HCT116 (cell line): ENCODE measurements at regions not wholly inside any gene's neighbourhood (a gene's known extent, or its start where the extent isn't known, plus 50 kb on each side); places are given as distances from the start of the nearest gene placed in this dataset.
A peak's percentile ranks its signal among the peaks of the same experiment; 100 is the strongest.

Experiments
- ATAC-seq: fragments of 200-7000 bp; cut with Tn5 transposase; 2 replicates; pipeline ENCODE4 v1.9.1; 2020; ENCODE audit warnings: mild to moderate bottlenecking, moderate library complexity
- BruUV-seq: library from RNA; stranded (reverse); fragments of 400-500 nt; replicated peaks from 2 replicates; lab custom pipeline; 2021; lab: Mats Ljungman, UMichigan
- CTCF ChIA-PET: fragments of 300-600 bp; sonication (Branson Sonifier 250); formaldehyde crosslinking; loops from one replicate; lab custom pipeline; 2021; ENCODE audit warnings: antibody characterized with exemption; lab: Charles Lee
- POLR2A ChIA-PET: fragments of 300-600, 350-600 bp; sonication (Branson Sonifier 250); formaldehyde crosslinking; loops from one replicate; lab custom pipeline; 2021; ENCODE audit warnings: antibody characterized with exemption; lab: Charles Lee
- RAD21 ChIA-PET, 2 experiments: fragments of 300-600 bp; sonication (Branson Sonifier 250); formaldehyde crosslinking; loops; one replicate each; lab custom pipeline; 2023; ENCODE audit warnings: low total read pairs in 2 of 2; ENCODE audit not compliant: uncharacterized antibody in 2 of 2, unreplicated experiment in 2 of 2, low non-redundant PET in 1 of 2; lab: Charles Lee
- DNase-seq: peaks from one replicate; pipeline ENCODE4 v3.0.0-alpha.2; 2010; ENCODE audit warnings: low read depth, low spot score
- H2AFZ ChIP-seq: fragments of 200-600 bp; shearing (Covaris generic), sonication (generic); 2 replicates; pipeline ENCODE4 v1.6.1; 2017; ENCODE audit warnings: low read depth, mixed run types, mixed read lengths, antibody characterized with exemption, low read length; ENCODE audit not compliant: poor library complexity, severe bottlenecking
- H3K27ac ChIP-seq: 2 replicates; pipeline ENCODE4 v1.5.1; 2012; ENCODE audit warnings: low read depth, low read length
- H3K27me3 ChIP-seq: fragments of 200-600 bp; sonication (generic); 2 replicates; pipeline ENCODE4 v1.6.1; 2016; ENCODE audit warnings: mixed run types, low read length, mixed read lengths; ENCODE audit not compliant: insufficient read depth
- H3K36me3 ChIP-seq, 2 experiments: fragments of 200-500 bp in 1 of 2; fragments of 200-600 bp in 1 of 2; sonication (Bioruptor generic) in 1 of 2; sonication (generic) in 1 of 2; 2 replicates each; pipeline versions ENCODE4 v1.5.1 to v1.6.1; 2014 to 2016; ENCODE audit warnings: low read length in 2 of 2, inconsistent platforms in 1 of 2, mixed read lengths in 1 of 2, mixed run types in 1 of 2; ENCODE audit not compliant: insufficient read depth in 2 of 2, control insufficient read depth in 1 of 2
- H3K4me1 ChIP-seq, 2 experiments: fragments of 200-600 bp in 1 of 2; sonication (generic) in 1 of 2; 2 replicates each; pipeline versions ENCODE4 v1.5.1 to v1.6.1; 2012 to 2017; ENCODE audit warnings: low read length in 2 of 2, inconsistent platforms in 1 of 2, mild to moderate bottlenecking in 1 of 2, mixed read lengths in 1 of 2, mixed run types in 1 of 2, moderate library complexity in 1 of 2; ENCODE audit not compliant: insufficient read depth in 2 of 2, control insufficient read depth in 1 of 2
- H3K4me2 ChIP-seq: fragments of 200-600 bp; sonication (generic); 2 replicates; pipeline ENCODE4 v1.6.1; 2017; ENCODE audit warnings: mixed run types, low read length, mixed read lengths
- H3K4me3 ChIP-seq, 2 experiments: fragments of 200-600 bp in 1 of 2; sonication (generic) in 1 of 2; replicated peaks in 1 of 2; 2 replicates each; pipeline ENCODE4 v1.5.1; 2011 to 2016; ENCODE audit warnings: low read length in 2 of 2, control low read depth in 1 of 2, low read depth in 1 of 2, mild to moderate bottlenecking in 1 of 2, mixed read lengths in 1 of 2, mixed run types in 1 of 2
- H3K79me2 ChIP-seq: fragments of 200-600 bp; sonication (generic); 2 replicates; pipeline ENCODE4 v1.6.1; 2017; ENCODE audit warnings: mild to moderate bottlenecking, mixed run types, low read length, moderate library complexity, mixed read lengths; ENCODE audit not compliant: insufficient read depth
- H3K9ac ChIP-seq: fragments of 200-600 bp; sonication (generic); 2 replicates; pipeline ENCODE4 v1.6.1; 2016; ENCODE audit warnings: low read length, mixed read lengths
- H3K9me2 ChIP-seq: fragments of 200-600 bp; sonication (generic), shearing (Covaris generic); 2 replicates; pipeline ENCODE4 v1.6.1; 2017; ENCODE audit warnings: mixed run types, mild to moderate bottlenecking, moderate library complexity; ENCODE audit not compliant: insufficient read depth
- H3K9me3 ChIP-seq, 2 experiments: fragments of 200-500 bp in 1 of 2; fragments of 200-600 bp in 1 of 2; sonication (Bioruptor generic) in 1 of 2; sonication (generic) in 1 of 2; 2 replicates each; pipeline ENCODE4 v1.6.1; 2014 to 2017; ENCODE audit warnings: low read length in 2 of 2, mixed read lengths in 2 of 2, inconsistent platforms in 1 of 2, low read depth in 1 of 2, mild to moderate bottlenecking in 1 of 2, mixed run types in 1 of 2, moderate library complexity in 1 of 2; ENCODE audit not compliant: control insufficient read depth in 1 of 2, insufficient read depth in 1 of 2
- H4K20me1 ChIP-seq: fragments of 200-600 bp; sonication (generic), shearing (Covaris generic); 2 replicates; pipeline ENCODE4 v1.6.1; 2017; ENCODE audit warnings: mixed run types, mild to moderate bottlenecking, moderate library complexity; ENCODE audit not compliant: insufficient read depth
- FOSL1 ChIP-seq: IDR thresholded peaks from 2 replicates; pipeline ENCODE4 v1.6.1; 2012; ENCODE audit warnings: low read depth
- JUND ChIP-seq: IDR thresholded peaks from 2 replicates; pipeline ENCODE4 v1.6.1; 2012
- SIN3A ChIP-seq: IDR thresholded peaks from 2 replicates; pipeline ENCODE4 v1.6.1; 2012; ENCODE audit warnings: low read depth
- SP1 ChIP-seq: IDR thresholded peaks from 2 replicates; pipeline ENCODE4 v1.6.1; 2012; ENCODE audit warnings: low read depth
- ZFX ChIP-seq: fragments of 450-650 bp; IDR thresholded peaks from 2 replicates; pipeline ENCODE4 v1.6.1; 2017
- intact Hi-C: fragments of 100-400 bp; cut with micrococcal nuclease; formaldehyde crosslinking; loops from 2 replicates; pipeline ENCODE4 v1.10.0; 2022

DNA sequence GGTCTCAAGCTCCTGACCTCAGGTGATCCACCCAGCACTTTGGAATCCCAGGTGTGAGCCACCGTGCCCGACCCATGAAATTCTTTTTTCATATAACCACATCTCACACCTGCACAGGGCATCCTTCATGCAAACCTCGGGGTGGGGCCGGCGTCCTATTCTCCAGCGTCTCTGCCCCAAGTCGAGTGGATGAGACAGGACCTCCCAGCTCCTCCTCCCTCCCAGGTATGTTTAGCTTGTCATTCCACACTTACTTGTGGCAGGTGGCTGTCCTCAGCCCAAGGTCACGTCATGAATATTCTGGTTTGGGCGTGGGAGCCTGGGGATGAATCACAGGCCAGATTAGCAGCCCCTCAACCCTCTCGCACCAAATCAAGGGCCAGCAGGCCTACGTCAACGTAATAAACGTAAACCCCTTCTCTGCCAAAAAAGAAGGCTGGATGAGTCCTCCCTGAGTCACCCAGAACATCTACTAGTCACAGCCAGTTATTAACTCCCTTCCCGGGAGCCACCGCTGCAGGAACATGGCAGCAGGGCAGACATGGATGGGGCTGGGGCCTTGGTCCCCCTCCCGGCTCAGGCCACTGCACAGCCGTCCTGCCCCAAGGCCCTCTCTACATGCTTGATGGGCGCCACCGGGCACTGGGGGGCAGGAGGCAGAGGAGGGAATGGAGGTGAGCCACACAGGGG is 91.7 kb downstream of the YTHDF1 start:
- TF ChIP-seq FOSL1 (peak; percentile 11; the same call in 1 of the 2 replicates), JUND (no peak)
- TF ChIP-seq, all 23 proteins: peak for 1
- BruUV-seq, result no TSS peak
- ChIA-PET POLR2A (no interaction called here), CTCF (no interaction called here), RAD21 (no interaction called here)
- H3K9me3 ChIP-seq, result no peaks in the 10 kb centered on the region
- H3K27ac ChIP-seq, result no peak overlapping the region
- no peak overlapping the region for H3K4me2 ChIP-seq
- no peak overlapping the region for H2AFZ ChIP-seq
- ATAC-seq (no peak; the same call in 1 of the 2 replicates), DNase-seq (no peak)
- no peak overlapping the region for H3K9ac ChIP-seq
- no peaks in the 10 kb centered on the region for H3K9me2 ChIP-seq
- H3K4me3 ChIP-seq, result no peak overlapping the region
- no peaks in the 10 kb centered on the region for H3K36me3 ChIP-seq
- peaks cover 0 to 12% of the 10 kb centered on the region in 2 experiments; a peak in 1 of 4 replicates for H3K4me1 ChIP-seq
- no peaks in the 10 kb centered on the region for H3K79me2 ChIP-seq
- H4K20me1 ChIP-seq, result no peaks in the 10 kb centered on the region
- intact Hi-C loops, result no loop called here
- H3K27me3 ChIP-seq, result peaks cover under 1% of the 10 kb centered on the region; the same call in 1 of the 2 replicates

DNA sequence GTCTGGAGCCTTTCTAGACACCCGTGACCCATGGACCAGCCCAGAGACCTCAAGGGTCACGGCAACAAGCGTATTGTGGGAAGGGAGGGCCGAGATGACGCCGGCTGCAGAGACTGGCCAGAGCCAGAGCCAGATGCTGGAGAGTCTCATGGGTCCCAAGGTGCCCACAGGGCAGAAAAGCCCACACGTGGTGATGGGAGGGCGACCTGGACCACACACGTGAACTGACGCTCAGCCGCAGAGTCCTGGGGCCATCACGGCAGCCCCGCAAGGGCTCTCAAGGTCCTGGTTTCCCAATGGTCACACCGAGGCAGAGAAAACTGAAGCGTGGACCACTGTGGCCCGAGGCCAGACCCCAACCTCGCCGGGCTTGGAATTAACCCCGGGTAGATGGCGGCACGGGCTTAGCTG is 92.6 kb downstream of the YTHDF1 start:
- Histone ChIP-seq H3K27me3 (no peaks in the 10 kb centered on the region), H3K27ac (no peak overlapping the region), H3K9me2 (no peaks in the 10 kb centered on the region), H2AFZ (no peak overlapping the region), H3K4me1 (peaks cover 0 to 12% of the 10 kb centered on the region in 2 experiments; a peak in 1 of 4 replicates), H3K4me2 (no peak overlapping the region), H3K36me3 (no peaks in the 10 kb centered on the region), H3K9me3 (no peaks in the 10 kb centered on the region), H3K79me2 (no peaks in the 10 kb centered on the region), H3K9ac (no peak overlapping the region), H3K4me3 (no peak overlapping the region), H4K20me1 (no peaks in the 10 kb centered on the region)
- DNase-seq, result no peak
- BruUV-seq, result no TSS peak
- no peak for TF ChIP-seq ZFX
- TF ChIP-seq SP1, result no peak
- TF ChIP-seq SIN3A, result no peak
- RAD21 ChIA-PET, result no interaction called here
- intact Hi-C loops, result no loop called here
- no peak for ATAC-seq
- CTCF ChIA-PET, result no interaction called here
- POLR2A ChIA-PET, result no interaction called here
